Chondrocyte (in vitro differentiated cells): ENCODE measurements at regions not wholly inside any gene's neighbourhood (a gene's known extent, or its start where the extent isn't known, plus 50 kb on each side); places are given as distances from the start of the nearest gene placed in this dataset.

ENCODE experiments used
- DNase-seq: peaks from one replicate; pipeline ENCODE4 v3.0.0; 2021; ENCODE audit warnings: mixed read lengths, low spot score
- H3K27ac Mint-ChIP-seq: one replicate; pipeline ENCODE4 v1.8.0; 2021; ENCODE audit warnings: mild to moderate bottlenecking, moderate library complexity, mixed read lengths; ENCODE audit not compliant: unreplicated experiment
- H3K27me3 Mint-ChIP-seq: 2 replicates; pipeline ENCODE4 v1.8.0; 2021; ENCODE audit warnings: low read depth, mixed read lengths
- H3K36me3 Mint-ChIP-seq: 2 replicates; pipeline ENCODE4 v1.8.0; 2021; ENCODE audit warnings: low read depth, mixed read lengths
- H3K4me1 Mint-ChIP-seq: 2 replicates; pipeline ENCODE4 v1.8.0; 2021; ENCODE audit warnings: low read depth, mild to moderate bottlenecking, mixed read lengths
- H3K4me3 Mint-ChIP-seq: one replicate; pipeline ENCODE4 v1.8.0; 2021; ENCODE audit warnings: mild to moderate bottlenecking, moderate library complexity, mixed read lengths; ENCODE audit not compliant: unreplicated experiment
- H3K9me3 Mint-ChIP-seq: 2 replicates; pipeline ENCODE4 v1.8.0; 2021; ENCODE audit warnings: low read depth, mixed read lengths
- CTCF ChIP-seq: fragments of 200-600 bp; sonication (generic); IDR thresholded peaks from 2 replicates; pipeline ENCODE4 v1.5.0; 2021; ENCODE audit warnings: antibody characterized with exemption, mild to moderate bottlenecking, moderate library complexity

DNA sequence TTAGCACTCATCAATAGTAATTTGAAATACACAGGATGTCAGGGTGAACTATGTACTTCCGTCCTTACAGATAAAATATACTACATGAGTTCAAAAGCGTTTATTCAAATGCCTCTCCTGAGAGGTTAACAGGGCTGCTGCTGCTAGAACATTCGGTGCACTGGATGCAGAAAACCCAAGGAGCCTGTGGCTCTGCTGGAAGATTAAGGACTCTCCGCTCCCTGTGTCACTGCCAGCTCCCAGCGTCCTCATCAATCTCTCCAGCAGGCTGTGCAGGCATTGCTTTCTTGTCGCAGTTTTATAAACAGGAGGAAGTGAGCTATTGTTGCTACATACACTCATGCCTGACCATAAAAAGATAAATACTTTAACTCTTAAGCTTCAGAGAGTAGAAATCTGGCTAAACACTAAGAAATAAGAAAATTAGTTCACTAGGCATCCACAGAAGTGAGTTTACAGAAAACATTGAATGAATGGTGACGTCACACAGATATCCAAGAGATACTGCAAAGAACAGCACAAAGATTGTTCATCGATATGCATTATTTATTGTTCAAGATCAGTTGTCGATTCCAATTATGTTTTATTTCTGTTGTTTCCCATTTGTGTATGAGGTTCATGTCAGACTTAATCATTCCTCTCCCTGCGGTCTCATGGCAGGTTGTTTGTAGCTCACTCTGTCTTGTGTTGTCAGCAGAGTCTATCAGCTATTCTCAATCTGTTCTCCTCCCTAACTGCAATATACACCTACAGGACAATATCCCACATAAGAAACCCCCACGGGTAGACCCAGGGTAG lies 127.9 kb upstream of the MON1B start:
- no peaks in the 10 kb centered on the region for H3K9me3 Mint-ChIP-seq
- no peaks in the 10 kb centered on the region for H3K4me1 Mint-ChIP-seq
- TF ChIP-seq CTCF: no peak
- H3K27ac Mint-ChIP-seq: no peak overlapping the region
- H3K27me3 Mint-ChIP-seq: peaks cover 3% of the 10 kb centered on the region
- DNase-seq: no peak
- no peak overlapping the region for H3K4me3 Mint-ChIP-seq
- H3K36me3 Mint-ChIP-seq: no peaks in the 10 kb centered on the region

DNA sequence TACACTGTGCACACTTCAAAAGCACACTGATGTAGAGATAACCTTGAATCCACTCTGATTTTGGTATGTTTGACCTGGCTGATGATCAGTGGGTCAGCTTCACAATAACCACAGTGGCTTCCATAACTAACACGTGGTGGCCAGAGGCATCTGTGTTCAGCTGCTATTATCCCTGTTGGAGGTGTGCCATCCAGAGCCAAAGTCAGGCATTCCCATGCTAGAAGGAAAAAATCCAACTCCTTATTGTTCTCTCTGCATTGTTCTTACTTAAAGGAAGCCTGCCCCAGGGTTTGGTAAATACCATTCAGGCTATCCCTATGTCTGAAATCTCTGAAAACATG lies 127.3 kb upstream of the MON1B start:
- H3K4me1 Mint-ChIP-seq: no peaks in the 10 kb centered on the region
- DNase-seq: no peak
- TF ChIP-seq CTCF: no peak
- H3K27me3 Mint-ChIP-seq: peaks cover 3% of the 10 kb centered on the region
- H3K9me3 Mint-ChIP-seq: no peaks in the 10 kb centered on the region
- no peaks in the 10 kb centered on the region for H3K36me3 Mint-ChIP-seq
- H3K27ac Mint-ChIP-seq: no peak overlapping the region
- no peak overlapping the region for H3K4me3 Mint-ChIP-seq

DNA sequence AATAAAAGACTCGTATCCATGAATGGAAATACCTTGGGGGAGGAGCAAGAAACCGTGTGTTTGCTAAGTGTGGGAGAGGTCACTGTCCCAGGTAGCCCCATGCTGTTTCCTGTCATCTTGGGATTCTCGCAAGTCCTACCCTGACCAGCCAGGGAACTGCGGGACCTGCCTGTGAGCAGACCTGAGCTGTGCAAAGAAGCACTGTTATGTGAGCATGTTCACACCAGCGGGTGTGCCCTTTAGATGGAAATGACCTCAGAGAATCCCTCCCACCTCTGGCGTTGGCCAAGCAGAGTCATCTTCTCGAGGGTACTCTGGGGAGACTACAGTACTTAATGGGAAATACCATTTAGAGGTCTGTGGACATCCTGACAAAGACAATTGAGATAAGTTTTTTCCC lies 127.0 kb upstream of the MON1B start:
- no peak overlapping the region for H3K4me3 Mint-ChIP-seq
- no peak for TF ChIP-seq CTCF
- H3K27me3 Mint-ChIP-seq: peaks cover 3% of the 10 kb centered on the region
- no peak overlapping the region for H3K27ac Mint-ChIP-seq
- DNase-seq: no peak
- H3K36me3 Mint-ChIP-seq: no peaks in the 10 kb centered on the region
- no peaks in the 10 kb centered on the region for H3K4me1 Mint-ChIP-seq
- H3K9me3 Mint-ChIP-seq: no peaks in the 10 kb centered on the region

DNA sequence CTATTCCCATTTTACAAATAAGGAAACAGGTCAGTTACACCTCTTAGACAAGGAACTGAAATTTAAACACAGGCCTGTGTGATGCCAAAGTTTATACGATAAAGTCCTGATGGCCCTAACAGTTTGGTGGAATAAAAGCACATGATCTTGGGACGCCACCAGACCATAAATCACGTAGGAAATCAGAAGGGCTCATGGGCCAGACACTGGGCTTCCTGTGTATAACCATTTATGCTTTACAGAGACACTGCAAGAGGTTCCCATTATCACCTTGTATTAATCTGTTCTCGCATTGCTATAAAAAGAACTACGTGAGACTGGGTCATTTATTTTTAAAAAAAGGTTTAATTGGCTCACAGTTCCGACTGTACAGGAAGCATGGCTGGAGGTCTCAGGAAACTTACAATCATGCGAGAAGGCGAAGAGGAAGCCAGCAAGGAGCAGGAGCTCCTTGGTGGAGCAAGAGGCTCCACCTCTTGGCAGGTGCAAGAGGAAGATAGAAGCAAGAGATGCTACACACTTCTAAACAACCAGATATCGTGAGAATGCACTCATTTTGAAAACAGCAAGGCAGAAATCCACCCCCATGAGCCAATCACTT lies 124.0 kb upstream of the MON1B start:
- H3K9me3 Mint-ChIP-seq: no peaks in the 10 kb centered on the region
- no peak for DNase-seq
- TF ChIP-seq CTCF: no peak
- H3K36me3 Mint-ChIP-seq: no peaks in the 10 kb centered on the region
- no peaks in the 10 kb centered on the region for H3K4me1 Mint-ChIP-seq
- H3K27me3 Mint-ChIP-seq: no peaks in the 10 kb centered on the region
- no peak overlapping the region for H3K4me3 Mint-ChIP-seq
- H3K27ac Mint-ChIP-seq: no peak overlapping the region

DNA sequence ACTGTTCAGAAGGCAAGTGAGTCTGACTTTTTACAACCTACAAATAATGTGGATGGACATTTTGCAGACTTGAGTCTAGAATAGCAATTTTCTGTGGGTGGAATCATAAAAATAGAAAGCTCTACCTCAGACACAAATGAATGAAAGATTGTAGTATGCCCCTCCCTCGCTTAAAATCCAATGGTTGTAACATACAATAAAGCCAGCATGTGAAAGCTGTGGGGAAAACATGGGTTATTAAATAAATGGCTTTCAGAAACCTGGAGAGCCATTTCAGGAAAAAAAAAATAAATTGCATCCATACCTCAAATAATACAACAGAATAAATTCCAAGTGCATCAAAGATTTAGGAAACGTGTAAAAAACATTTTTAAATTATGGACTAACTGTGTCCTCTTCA lies 123.1 kb upstream of the MON1B start:
- Mint-ChIP-seq H3K9me3 (no peaks in the 10 kb centered on the region), H3K27me3 (no peaks in the 10 kb centered on the region), H3K4me3 (no peak overlapping the region), H3K4me1 (no peaks in the 10 kb centered on the region), H3K36me3 (no peaks in the 10 kb centered on the region), H3K27ac (no peak overlapping the region)
- DNase-seq: no peak
- no peak for TF ChIP-seq CTCF
